ENCODE measurements at regions not wholly inside any gene's neighbourhood (a gene's known extent, or its start where the extent isn't known, plus 50 kb on each side); places are given as distances from the start of the nearest gene placed in this dataset.

DNA sequence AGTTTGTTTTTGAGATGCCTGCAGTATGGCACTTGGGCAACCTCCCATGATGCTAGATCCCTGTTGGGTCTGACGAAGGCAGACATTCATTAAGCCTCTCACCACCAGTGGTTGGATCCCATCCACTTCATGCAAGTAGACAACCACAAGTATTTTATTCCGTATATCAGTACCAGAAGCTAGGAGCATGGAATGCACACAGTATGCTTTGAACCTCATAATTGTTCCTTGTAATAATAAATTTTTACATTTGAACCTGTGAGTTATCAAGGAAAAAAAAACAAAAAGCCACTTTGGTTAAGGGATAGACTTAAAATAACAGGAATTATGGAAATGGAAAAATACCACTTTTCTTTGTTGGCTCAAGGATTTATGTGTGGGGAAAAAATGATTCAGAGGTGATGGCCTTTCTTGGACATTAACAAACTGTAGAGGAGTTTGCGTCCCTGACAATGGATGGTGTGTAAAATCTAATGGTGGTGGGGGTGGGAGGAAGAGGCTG, 107.1 kb upstream of the KCNJ16 start:
- Histone ChIP-seq H3K4me1 (peaks cover 0 to 6% (median 0%) of the 10 kb centered on the region in 3 donors), H3K4me3 (no peak overlapping the region), H3K36me3 (no peaks in the 10 kb centered on the region), H3K27ac (no peak overlapping the region), H3K9me3 (peaks cover 0 to 12% (median 0%) of the 10 kb centered on the region in 3 donors), H3K27me3 (no peaks in the 10 kb centered on the region)
- DNase-seq = no peak
- TF ChIP-seq POLR2A (IDR thresholded peaks at IDR 0.05) = no peak
- TF ChIP-seq, protein P1, sequence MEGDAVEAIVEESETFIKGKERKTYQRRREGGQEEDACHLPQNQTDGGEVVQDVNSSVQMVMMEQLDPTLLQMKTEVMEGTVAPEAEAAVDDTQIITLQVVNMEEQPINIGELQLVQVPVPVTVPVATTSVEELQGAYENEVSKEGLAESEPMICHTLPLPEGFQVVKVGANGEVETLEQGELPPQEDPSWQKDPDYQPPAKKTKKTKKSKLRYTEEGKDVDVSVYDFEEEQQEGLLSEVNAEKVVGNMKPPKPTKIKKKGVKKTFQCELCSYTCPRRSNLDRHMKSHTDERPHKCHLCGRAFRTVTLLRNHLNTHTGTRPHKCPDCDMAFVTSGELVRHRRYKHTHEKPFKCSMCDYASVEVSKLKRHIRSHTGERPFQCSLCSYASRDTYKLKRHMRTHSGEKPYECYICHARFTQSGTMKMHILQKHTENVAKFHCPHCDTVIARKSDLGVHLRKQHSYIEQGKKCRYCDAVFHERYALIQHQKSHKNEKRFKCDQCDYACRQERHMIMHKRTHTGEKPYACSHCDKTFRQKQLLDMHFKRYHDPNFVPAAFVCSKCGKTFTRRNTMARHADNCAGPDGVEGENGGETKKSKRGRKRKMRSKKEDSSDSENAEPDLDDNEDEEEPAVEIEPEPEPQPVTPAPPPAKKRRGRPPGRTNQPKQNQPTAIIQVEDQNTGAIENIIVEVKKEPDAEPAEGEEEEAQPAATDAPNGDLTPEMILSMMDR (IDR thresholded peaks at IDR 0.05) = no peak
- intact Hi-C loops (cut with DNase I) = no loop called here
- WGBS, 2 donors = 67 to 68% methylated on average over 3 of the region's 3 CpGs

DNA sequence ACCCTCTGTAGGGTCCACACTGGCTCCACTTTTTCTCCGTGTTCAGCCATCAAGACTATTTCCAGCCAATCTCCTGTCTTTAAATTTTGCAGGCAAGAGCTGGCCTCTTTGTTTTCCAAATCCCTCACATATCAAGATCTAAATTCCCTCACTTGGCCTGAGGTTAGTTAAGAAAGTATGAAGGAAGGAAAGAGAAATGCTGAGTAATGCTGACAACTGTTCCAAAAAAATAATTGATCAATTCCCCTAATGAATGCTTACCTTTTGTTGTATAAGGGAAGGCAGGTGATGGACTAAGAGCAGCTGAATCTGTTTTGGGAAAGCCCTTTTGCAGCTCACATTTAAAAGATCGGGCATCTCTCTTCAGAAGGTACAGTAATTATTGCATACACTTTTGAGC, 105.1 kb upstream of the KCNJ16 start:
- TF ChIP-seq, protein P1 (IDR thresholded peaks at IDR 0.05) = no peak
- TF ChIP-seq POLR2A (IDR thresholded peaks at IDR 0.05) = no peak
- H3K27ac ChIP-seq = no peak overlapping the region
- no peak for DNase-seq

DNA sequence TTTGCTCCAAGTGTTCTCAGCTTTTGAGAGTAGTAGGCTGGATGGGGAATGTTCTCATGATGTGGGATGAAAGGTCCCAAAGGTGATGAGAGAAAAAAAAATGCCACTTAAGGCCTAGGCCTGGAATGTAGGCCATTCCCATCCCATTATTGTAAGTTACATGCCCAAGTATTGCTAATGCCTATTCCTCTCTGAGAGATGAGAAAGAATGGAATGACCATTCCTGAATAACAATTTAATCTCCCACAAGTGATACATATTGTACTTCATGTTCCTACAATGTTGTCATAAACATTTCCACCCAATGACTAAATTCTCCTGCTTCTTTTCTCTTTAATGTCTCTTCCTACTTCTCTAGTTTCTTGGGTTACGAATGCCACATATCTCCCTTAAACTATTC, 102.8 kb upstream of the KCNJ16 start:
- Histone ChIP-seq H3K9me3 (peaks cover 0 to 15% (median 5%) of the 10 kb centered on the region in 3 donors), H3K4me3 (no peak overlapping the region), H3K27me3 (no peaks in the 10 kb centered on the region), H3K4me1 (peaks cover 0 to 6% (median 0%) of the 10 kb centered on the region in 3 donors), H3K36me3 (no peaks in the 10 kb centered on the region), H3K27ac (no peak overlapping the region)
- TF ChIP-seq, protein P1 (IDR thresholded peaks at IDR 0.05) = no peak
- TF ChIP-seq POLR2A (IDR thresholded peaks at IDR 0.05) = no peak
- DNase-seq = no peak
- WGBS, 2 donors = 81 to 94% methylated on average over 1 of the region's 1 CpG
- intact Hi-C loops (cut with DNase I) = no loop called here

More for the DNA sequence above, 105.1 kb upstream of the KCNJ16 start:
- intact Hi-C loops (cut with DNase I) = no loop called here
- H3K4me3 ChIP-seq = no peak overlapping the region
- no peaks in the 10 kb centered on the region for H3K27me3 ChIP-seq
- no peaks in the 10 kb centered on the region for H3K36me3 ChIP-seq
- peaks cover 0 to 6% (median 0%) of the 10 kb centered on the region in 3 donors for H3K4me1 ChIP-seq
- peaks cover 0 to 13% (median 9%) of the 10 kb centered on the region in 3 donors for H3K9me3 ChIP-seq
- WGBS, 2 donors = 48 to 61% methylated on average over 2 of the region's 2 CpGs

DNA sequence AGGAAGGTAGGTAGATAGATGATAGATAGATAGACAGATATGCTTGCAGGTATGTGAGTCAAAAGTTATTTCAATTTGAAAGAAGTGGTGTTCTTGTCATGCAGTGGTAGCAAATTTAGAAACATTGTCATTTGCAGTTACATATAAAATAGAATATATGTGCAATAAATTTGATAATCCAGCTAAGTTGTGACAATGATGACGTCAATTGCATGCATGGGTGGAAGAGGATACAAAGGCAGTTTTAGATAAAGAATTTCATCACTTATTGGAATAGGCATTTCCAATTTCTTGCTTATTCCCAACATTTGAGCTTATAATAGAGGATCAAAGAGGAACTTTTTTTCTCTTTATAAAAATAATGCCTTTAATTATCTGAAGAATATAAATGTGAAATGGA, 99.2 kb upstream of the KCNJ16 start:
- TF ChIP-seq, protein P1 (IDR thresholded peaks at IDR 0.05) = no peak
- TF ChIP-seq POLR2A (IDR thresholded peaks at IDR 0.05) = no peak
- peaks cover 0 to 15% (median 5%) of the 10 kb centered on the region in 3 donors for H3K9me3 ChIP-seq
- no peaks in the 10 kb centered on the region for H3K27me3 ChIP-seq
- H3K36me3 ChIP-seq = no peaks in the 10 kb centered on the region
- H3K27ac ChIP-seq = no peak overlapping the region
- intact Hi-C loops (cut with DNase I) = no loop called here
- no peak for DNase-seq
- H3K4me3 ChIP-seq = no peak overlapping the region
- H3K4me1 ChIP-seq = no peaks in the 10 kb centered on the region
- WGBS, 2 donors = 80 to 100% methylated on average over 1 of the region's 1 CpG

DNA sequence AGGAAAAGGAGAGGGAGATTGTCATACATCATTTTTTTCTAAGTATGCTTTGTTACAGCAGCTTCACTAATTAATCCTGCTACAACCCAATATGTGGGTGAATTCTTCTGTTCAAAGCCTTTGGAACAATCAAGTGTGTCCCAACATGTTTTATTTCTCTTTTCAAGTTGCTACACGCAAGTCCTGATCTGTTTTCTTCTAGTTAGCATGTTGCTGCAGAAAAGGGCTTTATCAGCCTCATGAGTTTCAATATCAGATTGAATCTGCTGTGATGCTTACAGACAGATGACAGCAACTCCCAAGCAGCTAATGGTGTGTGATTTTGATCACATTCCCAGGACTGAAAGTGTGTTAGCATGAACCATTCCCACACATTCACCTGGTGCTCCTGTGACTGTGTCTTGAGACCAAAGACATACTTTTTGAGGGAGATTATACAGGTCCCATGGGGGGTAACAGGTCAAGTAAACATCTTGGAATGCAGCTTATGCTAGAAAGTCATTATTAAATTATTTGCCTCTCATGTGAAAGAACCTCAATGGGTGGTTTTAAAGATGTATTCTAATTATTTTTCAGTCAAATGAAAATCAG, 96.9 kb upstream of the KCNJ16 start:
- WGBS, 2 donors = 56 to 86% methylated on average over 1 of the region's 1 CpG
- Histone ChIP-seq H3K4me3 (no peak overlapping the region), H3K27me3 (no peaks in the 10 kb centered on the region), H3K4me1 (no peaks in the 10 kb centered on the region), H3K27ac (no peak overlapping the region), H3K9me3 (peaks cover 0 to 15% (median 5%) of the 10 kb centered on the region in 3 donors), H3K36me3 (no peaks in the 10 kb centered on the region)
- DNase-seq = no peak
- no peak for TF ChIP-seq POLR2A (IDR thresholded peaks at IDR 0.05)
- TF ChIP-seq, protein P1 (IDR thresholded peaks at IDR 0.05) = no peak
- intact Hi-C loops (cut with DNase I) = no loop called here

All from esophagus squamous epithelium (tissue), 5 donors.